Upper lobe of left lung (tissue), 4 donors: ENCODE measurements at regions not wholly inside any gene's neighbourhood (a gene's known extent, or its start where the extent isn't known, plus 50 kb on each side); places are given as distances from the start of the nearest gene placed in this dataset.

ENCODE experiments used
- POLR2A ChIP-seq, 4 donors: fragments of 450-650 bp; IDR thresholded peaks; one replicate each; pipeline ENCODE4 v1.5.1; 2016 to 2017; ENCODE audit warnings: antibody characterized with exemption in 4 of 4, mild to moderate bottlenecking in 2 of 4
- TF ChIP-seq, protein P1 (sequence below), 6 experiments: fragments of 450-650 bp in 4 of 6; fragments of 200-600 bp in 2 of 6; sonication (generic) in 2 of 6; IDR thresholded peaks; one replicate each; pipeline ENCODE4 v1.5.1; 2016 to 2019; ENCODE audit warnings: antibody characterized with exemption in 6 of 6

DNA sequence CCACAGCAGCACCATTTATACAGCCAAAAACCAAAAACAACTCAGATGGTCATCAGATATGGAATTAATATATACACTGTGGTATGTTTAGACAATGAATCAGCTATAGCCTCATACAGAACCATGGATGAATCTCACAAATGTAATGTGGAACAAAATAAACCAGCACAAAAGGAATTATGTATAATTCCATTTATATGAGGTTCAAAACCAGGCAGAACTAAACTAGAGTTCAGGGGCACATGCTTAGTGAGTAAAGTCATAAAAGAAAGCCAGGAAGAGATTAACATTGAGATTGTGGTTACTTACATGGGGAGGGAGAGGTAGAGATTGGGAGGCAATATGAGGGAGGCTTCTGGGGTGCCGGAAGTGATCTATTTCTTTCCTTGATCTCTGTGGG lies 231.1 kb downstream of the COPRS start:
- TF ChIP-seq POLR2A (IDR thresholded peaks at IDR 0.05), result no peak
- TF ChIP-seq, protein P1, sequence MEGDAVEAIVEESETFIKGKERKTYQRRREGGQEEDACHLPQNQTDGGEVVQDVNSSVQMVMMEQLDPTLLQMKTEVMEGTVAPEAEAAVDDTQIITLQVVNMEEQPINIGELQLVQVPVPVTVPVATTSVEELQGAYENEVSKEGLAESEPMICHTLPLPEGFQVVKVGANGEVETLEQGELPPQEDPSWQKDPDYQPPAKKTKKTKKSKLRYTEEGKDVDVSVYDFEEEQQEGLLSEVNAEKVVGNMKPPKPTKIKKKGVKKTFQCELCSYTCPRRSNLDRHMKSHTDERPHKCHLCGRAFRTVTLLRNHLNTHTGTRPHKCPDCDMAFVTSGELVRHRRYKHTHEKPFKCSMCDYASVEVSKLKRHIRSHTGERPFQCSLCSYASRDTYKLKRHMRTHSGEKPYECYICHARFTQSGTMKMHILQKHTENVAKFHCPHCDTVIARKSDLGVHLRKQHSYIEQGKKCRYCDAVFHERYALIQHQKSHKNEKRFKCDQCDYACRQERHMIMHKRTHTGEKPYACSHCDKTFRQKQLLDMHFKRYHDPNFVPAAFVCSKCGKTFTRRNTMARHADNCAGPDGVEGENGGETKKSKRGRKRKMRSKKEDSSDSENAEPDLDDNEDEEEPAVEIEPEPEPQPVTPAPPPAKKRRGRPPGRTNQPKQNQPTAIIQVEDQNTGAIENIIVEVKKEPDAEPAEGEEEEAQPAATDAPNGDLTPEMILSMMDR (IDR thresholded peaks at IDR 0.05), result no peak
